Breast epithelium (tissue), 4 donors: ENCODE measurements at regions not wholly inside any gene's neighbourhood (a gene's known extent, or its start where the extent isn't known, plus 50 kb on each side); places are given as distances from the start of the nearest gene placed in this dataset.

Source experiments
- DNase-seq, 2 donors: peaks; one replicate each; pipeline ENCODE4 v3.0.0-alpha.2; 2019; ENCODE audit warnings: low spot score in 2 of 2
- H3K27ac ChIP-seq, 2 donors: fragments of 200-600 bp; sonication (generic) in 1 of 2; one replicate each; pipeline ENCODE4 v1.5.1; 2016 to 2019; ENCODE audit warnings: mild to moderate bottlenecking in 1 of 2
- H3K27me3 ChIP-seq, 2 donors: fragments of 200-600 bp; sonication (generic) in 1 of 2; one replicate each; pipeline versions ENCODE4 v1.5.1 to v1.6.0; 2017 to 2019; ENCODE audit warnings: control low read depth in 1 of 2, mild to moderate bottlenecking in 1 of 2
- H3K36me3 ChIP-seq: fragments of 200-600 bp; one replicate; pipeline ENCODE4 v1.5.1; 2019
- H3K4me1 ChIP-seq, 2 donors: fragments of 200-600 bp; sonication (generic); one replicate each; pipeline ENCODE4 v1.5.1; 2016 to 2019; ENCODE audit warnings: control low read depth in 1 of 2
- H3K4me3 ChIP-seq, 3 donors: fragments of 200-600 bp; sonication (generic); 1 replicate in 2 of 3; 2 replicates in 1 of 3; pipeline ENCODE4 v1.5.1; 2016 to 2019; ENCODE audit warnings: mild to moderate bottlenecking in 3 of 3, moderate library complexity in 2 of 3
- H3K9me3 ChIP-seq, 2 donors: fragments of 200-600 bp; sonication (generic) in 1 of 2; one replicate each; pipeline ENCODE4 v1.5.1; 2016 to 2019; ENCODE audit warnings: control low read depth in 1 of 2
- POLR2A ChIP-seq: fragments of 450-650 bp; IDR thresholded peaks from one replicate; pipeline ENCODE4 v1.6.1; 2016; ENCODE audit warnings: antibody characterized with exemption, mild to moderate bottlenecking, moderate library complexity
- POLR2AphosphoS5 ChIP-seq, 3 donors: sonication (generic); formaldehyde crosslinking; IDR thresholded peaks; one replicate each; pipeline ENCODE4 v1.6.1; 2017; ENCODE audit warnings: antibody characterized with exemption in 3 of 3
- intact Hi-C: fragments of 100-400 bp; cut with DNase I; formaldehyde crosslinking; loops from one replicate; pipeline ENCODE4 v1.15.1; 2023; ENCODE audit warnings: low total_unique reads
- TF ChIP-seq, protein P1 (sequence below), 3 donors: fragments of 450-650 bp; IDR thresholded peaks; one replicate each; pipeline ENCODE4 v1.5.1; 2016 to 2017; ENCODE audit warnings: antibody characterized with exemption in 3 of 3, mild to moderate bottlenecking in 3 of 3, moderate library complexity in 3 of 3

DNA sequence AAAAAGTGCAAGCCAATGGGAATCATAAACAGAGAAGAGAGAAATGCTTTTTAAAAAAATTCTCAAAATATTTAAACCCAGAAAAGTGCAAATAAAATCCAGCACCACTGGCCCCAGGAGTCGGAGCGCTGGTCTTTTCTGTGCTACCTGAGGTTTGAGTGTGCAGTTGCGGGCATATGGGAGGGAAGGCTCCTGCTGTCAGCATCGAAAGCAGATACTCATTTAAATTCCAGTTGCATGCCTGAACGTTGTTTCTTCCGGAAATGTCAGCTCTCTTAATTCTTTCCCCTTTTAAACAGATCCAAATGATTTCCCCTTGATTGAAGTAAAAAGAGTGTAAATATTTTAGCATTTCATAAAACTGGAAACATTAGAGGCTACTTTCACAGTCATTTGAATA is 240.5 kb upstream of the GPR26 start:
- Histone ChIP-seq H3K9me3 (no peaks in the 10 kb centered on the region), H3K4me1 (no peaks in the 10 kb centered on the region), H3K36me3 (no peaks in the 10 kb centered on the region), H3K27me3 (no peaks in the 10 kb centered on the region), H3K27ac (no peak overlapping the region), H3K4me3 (no peak overlapping the region)
- TF ChIP-seq POLR2A (no peak), POLR2AphosphoS5 (IDR thresholded peaks at IDR 0.05) (no peak)
- TF ChIP-seq, protein P1, sequence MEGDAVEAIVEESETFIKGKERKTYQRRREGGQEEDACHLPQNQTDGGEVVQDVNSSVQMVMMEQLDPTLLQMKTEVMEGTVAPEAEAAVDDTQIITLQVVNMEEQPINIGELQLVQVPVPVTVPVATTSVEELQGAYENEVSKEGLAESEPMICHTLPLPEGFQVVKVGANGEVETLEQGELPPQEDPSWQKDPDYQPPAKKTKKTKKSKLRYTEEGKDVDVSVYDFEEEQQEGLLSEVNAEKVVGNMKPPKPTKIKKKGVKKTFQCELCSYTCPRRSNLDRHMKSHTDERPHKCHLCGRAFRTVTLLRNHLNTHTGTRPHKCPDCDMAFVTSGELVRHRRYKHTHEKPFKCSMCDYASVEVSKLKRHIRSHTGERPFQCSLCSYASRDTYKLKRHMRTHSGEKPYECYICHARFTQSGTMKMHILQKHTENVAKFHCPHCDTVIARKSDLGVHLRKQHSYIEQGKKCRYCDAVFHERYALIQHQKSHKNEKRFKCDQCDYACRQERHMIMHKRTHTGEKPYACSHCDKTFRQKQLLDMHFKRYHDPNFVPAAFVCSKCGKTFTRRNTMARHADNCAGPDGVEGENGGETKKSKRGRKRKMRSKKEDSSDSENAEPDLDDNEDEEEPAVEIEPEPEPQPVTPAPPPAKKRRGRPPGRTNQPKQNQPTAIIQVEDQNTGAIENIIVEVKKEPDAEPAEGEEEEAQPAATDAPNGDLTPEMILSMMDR (IDR thresholded peaks at IDR 0.05): no peak
- intact Hi-C loops: no loop called here
- no peak for DNase-seq

GRCh38 chr10:123427165-123427786 is 238.9 kb upstream of the GPR26 start:
- Histone ChIP-seq H3K27ac (no peak overlapping the region), H3K27me3 (no peaks in the 10 kb centered on the region), H3K4me1 (no peaks in the 10 kb centered on the region), H3K36me3 (no peaks in the 10 kb centered on the region), H3K9me3 (no peaks in the 10 kb centered on the region), H3K4me3 (no peak overlapping the region)
- intact Hi-C loops: no loop called here
- TF ChIP-seq POLR2A: no peak
- TF ChIP-seq, protein P1 (IDR thresholded peaks at IDR 0.05): no peak
- no peak for TF ChIP-seq POLR2AphosphoS5 (IDR thresholded peaks at IDR 0.05)
- DNase-seq: no peak

GRCh38 chr10:123428391-123428790 is 237.8 kb upstream of the GPR26 start:
- no peaks in the 10 kb centered on the region for H3K9me3 ChIP-seq
- no peaks in the 10 kb centered on the region for H3K36me3 ChIP-seq
- TF ChIP-seq, protein P1 (IDR thresholded peaks at IDR 0.05): no peak
- TF ChIP-seq POLR2A (no peak), POLR2AphosphoS5 (IDR thresholded peaks at IDR 0.05) (no peak)
- no peak for DNase-seq
- no peak overlapping the region for H3K4me3 ChIP-seq
- H3K27ac ChIP-seq: no peak overlapping the region
- H3K27me3 ChIP-seq: no peaks in the 10 kb centered on the region
- no peaks in the 10 kb centered on the region for H3K4me1 ChIP-seq
- intact Hi-C loops: no loop called here

- no peaks in the 10 kb centered on the region for H3K36me3 ChIP-seq
- intact Hi-C loops: no loop called here
- no peaks in the 10 kb centered on the region for H3K4me1 ChIP-seq
- no peak overlapping the region for H3K27ac ChIP-seq
- H3K27me3 ChIP-seq: no peaks in the 10 kb centered on the region
- TF ChIP-seq POLR2AphosphoS5 (IDR thresholded peaks at IDR 0.05) (no peak), POLR2A (no peak)
- TF ChIP-seq, protein P1 (IDR thresholded peaks at IDR 0.05): no peak
- H3K4me3 ChIP-seq: no peak overlapping the region
- DNase-seq: no peak
- no peaks in the 10 kb centered on the region for H3K9me3 ChIP-seq
Measured at GRCh38 chr10:123429706-123430221, 236.4 kb upstream of the GPR26 start.

DNA sequence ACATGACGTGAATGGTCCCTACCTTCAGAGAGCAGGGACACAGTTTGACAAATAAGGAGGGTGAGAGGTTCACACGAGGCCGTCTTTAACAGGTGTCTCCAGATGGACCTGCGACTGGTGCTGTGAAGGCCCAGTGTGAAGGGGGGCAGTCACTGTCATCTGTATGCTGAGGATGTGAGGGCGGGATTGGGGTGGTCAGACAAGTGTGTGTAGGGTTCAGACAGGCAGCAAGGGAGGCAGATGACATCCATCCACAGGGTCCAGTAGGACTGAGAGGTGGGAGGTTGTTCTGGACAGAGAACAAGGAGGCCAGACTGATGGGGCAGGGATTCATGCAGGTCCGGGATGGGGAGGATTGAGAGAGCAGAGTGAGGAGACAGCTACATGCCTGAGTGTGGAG is 232.6 kb upstream of the GPR26 start:
- no peak for DNase-seq
- H3K4me3 ChIP-seq: no peak overlapping the region
- H3K27me3 ChIP-seq: no peaks in the 10 kb centered on the region
- no peaks in the 10 kb centered on the region for H3K4me1 ChIP-seq
- no peak overlapping the region for H3K27ac ChIP-seq
- no peaks in the 10 kb centered on the region for H3K36me3 ChIP-seq
- intact Hi-C loops: no loop called here
- H3K9me3 ChIP-seq: peaks cover 0 to 2% of the 10 kb centered on the region in 2 donors
- TF ChIP-seq POLR2AphosphoS5 (IDR thresholded peaks at IDR 0.05) (no peak), POLR2A (no peak)
- TF ChIP-seq, protein P1 (IDR thresholded peaks at IDR 0.05): no peak
